ENCODE measurements at regions not wholly inside any gene's neighbourhood (a gene's known extent, or its start where the extent isn't known, plus 50 kb on each side); places are given as distances from the start of the nearest gene placed in this dataset.

DNA sequence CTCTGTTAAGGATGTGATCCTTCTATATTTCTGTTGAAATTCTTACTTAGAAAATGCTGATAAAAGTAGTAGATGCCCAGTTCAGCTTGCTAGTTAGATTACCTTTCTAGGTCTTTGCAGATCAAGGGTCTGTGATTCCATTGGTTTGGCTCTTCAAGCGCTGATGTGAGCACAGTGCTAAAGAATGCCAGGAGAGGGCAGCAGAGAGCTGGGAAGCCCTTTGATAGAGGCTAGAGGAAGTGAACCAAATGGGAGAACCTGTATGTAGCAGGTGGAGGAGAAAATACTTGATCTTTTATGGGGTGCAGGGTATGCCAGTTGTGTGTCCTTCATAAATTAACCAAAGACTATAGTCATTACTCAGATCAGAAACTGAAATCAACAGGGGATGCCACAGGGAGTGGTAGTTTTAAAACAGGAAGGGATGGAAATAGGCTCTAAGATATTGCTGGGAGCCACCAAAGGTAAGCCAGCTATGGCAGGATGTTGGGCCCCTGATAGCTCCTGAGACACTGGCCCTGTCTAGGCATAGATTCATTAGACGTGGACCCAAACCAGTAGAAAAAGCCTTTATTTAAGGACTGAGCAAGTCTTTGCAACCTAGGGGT, 677.4 kb downstream of the SQOR start:
- TF ChIP-seq GATA2 (IDR thresholded peaks at IDR 0.05; ENCODE audit: low read depth, low read length) (no peak), GATA3 (IDR thresholded peaks at IDR 0.05; ENCODE audit: low read depth, low read length) (no peak)
